ENCODE measurements at regions not wholly inside any gene's neighbourhood (a gene's known extent, or its start where the extent isn't known, plus 50 kb on each side); places are given as distances from the start of the nearest gene placed in this dataset.

- intact Hi-C loops (cut with DNase I; ENCODE audit: low total_unique reads): no loop called here
- DNase-seq (ENCODE audit: low spot score in 2 of 2): no peak
- TF ChIP-seq POLR2A (IDR thresholded peaks at IDR 0.05) (no peak), CTCF (IDR thresholded peaks at IDR 0.05) (no peak)
- no peak overlapping the region for H3K4me3 ChIP-seq (ENCODE audit: low read depth, poor library complexity, severe bottlenecking)
- WGBS, 2 donors: 71 to 88% methylated on average over 6 to 8 of the region's 11 CpGs
These were observed 88.8 kb upstream of the SEPTIN5 start for GRCh38 chr22:19625331-19626041.

- TF ChIP-seq CTCF (IDR thresholded peaks at IDR 0.05): no peak
- no peak for TF ChIP-seq POLR2A (IDR thresholded peaks at IDR 0.05)
- no peak overlapping the region for H3K4me3 ChIP-seq (ENCODE audit: low read depth, poor library complexity, severe bottlenecking)
- DNase-seq (ENCODE audit: low spot score in 2 of 2): peak in 1 of 2 donors; percentile 39
- WGBS, 2 donors: 67 to 79% methylated on average over 7 of the region's 7 CpGs
- intact Hi-C loops (cut with DNase I; ENCODE audit: low total_unique reads): no loop called here
These were observed 88.2 kb upstream of the SEPTIN5 start for GRCh38 chr22:19626042-19626587.

GRCh38 chr22:19626666-19627065 is 87.6 kb upstream of the SEPTIN5 start:
- intact Hi-C loops (cut with DNase I; ENCODE audit: low total_unique reads): no loop called here
- WGBS, 2 donors: 75% methylated on average over 4 of the region's 4 CpGs
- H3K4me3 ChIP-seq (ENCODE audit: low read depth, poor library complexity, severe bottlenecking): no peak overlapping the region
- DNase-seq (ENCODE audit: low spot score in 2 of 2): peak in 1 of 2 donors; percentile 28
- TF ChIP-seq CTCF (IDR thresholded peaks at IDR 0.05): no peak
- no peak for TF ChIP-seq POLR2A (IDR thresholded peaks at IDR 0.05)

GRCh38 chr22:19628038-19628776 is 86.1 kb upstream of the SEPTIN5 start:
- no peak overlapping the region for H3K4me3 ChIP-seq (ENCODE audit: low read depth, poor library complexity, severe bottlenecking)
- DNase-seq (ENCODE audit: low spot score in 2 of 2): peak in 1 of 2 donors; percentile 28
- TF ChIP-seq POLR2A (IDR thresholded peaks at IDR 0.05) (no peak), CTCF (IDR thresholded peaks at IDR 0.05) (no peak)
- intact Hi-C loops (cut with DNase I; ENCODE audit: low total_unique reads): no loop called here
- 80 to 83% methylated on average over 11 of the region's 11 CpGs for WGBS, 2 donors

GRCh38 chr22:19629331-19629719 is 85.0 kb upstream of the SEPTIN5 start:
- peak in 1 of 2 donors; percentile 62 for DNase-seq (ENCODE audit: low spot score in 2 of 2)
- no peak overlapping the region for H3K4me3 ChIP-seq (ENCODE audit: low read depth, poor library complexity, severe bottlenecking)
- 59 to 71% methylated on average over 12 of the region's 12 CpGs for WGBS, 2 donors
- intact Hi-C loops (cut with DNase I; ENCODE audit: low total_unique reads): no loop called here
- TF ChIP-seq CTCF (IDR thresholded peaks at IDR 0.05): no peak
- TF ChIP-seq POLR2A (IDR thresholded peaks at IDR 0.05): no peak

Measured in lower leg skin (tissue), 4 donors.